DMS114 treated with DMSO at 0.1 percent for 48 hours (cell line): ENCODE measurements at regions not wholly inside any gene's neighbourhood (a gene's known extent, or its start where the extent isn't known, plus 50 kb on each side); places are given as distances from the start of the nearest gene placed in this dataset.
"Not testable (repeated sequence)": the region's sequence is repeated elsewhere in the genome, so short reads cannot be mapped to it uniquely, and the experiment has no call there.

Experiments
- DNase-seq: peaks from one replicate; lab custom pipeline; 2025; ENCODE audit not compliant: unreplicated experiment; lab: John Stamatoyannopoulos, UW

DNA sequence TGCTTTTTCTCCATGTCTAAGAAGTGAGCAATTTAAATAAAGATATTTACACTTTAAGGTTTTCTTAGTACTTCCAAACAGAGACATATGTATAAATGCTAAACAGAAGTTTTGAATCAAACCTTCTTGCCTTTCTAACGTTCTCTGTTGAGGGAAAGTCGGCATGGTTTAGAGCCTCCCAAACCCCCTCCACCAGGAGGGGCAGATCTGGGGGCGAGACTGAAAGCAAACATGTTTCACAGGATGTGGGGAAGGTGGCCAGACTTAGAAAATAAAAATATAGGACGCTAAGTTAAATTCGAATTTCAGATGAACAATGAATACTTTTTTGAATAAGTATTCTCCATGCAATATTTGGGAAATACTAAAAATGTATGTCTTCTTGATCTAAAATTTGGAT is 208.3 kb upstream of the SHH start:
- no peak for DNase-seq

DNA sequence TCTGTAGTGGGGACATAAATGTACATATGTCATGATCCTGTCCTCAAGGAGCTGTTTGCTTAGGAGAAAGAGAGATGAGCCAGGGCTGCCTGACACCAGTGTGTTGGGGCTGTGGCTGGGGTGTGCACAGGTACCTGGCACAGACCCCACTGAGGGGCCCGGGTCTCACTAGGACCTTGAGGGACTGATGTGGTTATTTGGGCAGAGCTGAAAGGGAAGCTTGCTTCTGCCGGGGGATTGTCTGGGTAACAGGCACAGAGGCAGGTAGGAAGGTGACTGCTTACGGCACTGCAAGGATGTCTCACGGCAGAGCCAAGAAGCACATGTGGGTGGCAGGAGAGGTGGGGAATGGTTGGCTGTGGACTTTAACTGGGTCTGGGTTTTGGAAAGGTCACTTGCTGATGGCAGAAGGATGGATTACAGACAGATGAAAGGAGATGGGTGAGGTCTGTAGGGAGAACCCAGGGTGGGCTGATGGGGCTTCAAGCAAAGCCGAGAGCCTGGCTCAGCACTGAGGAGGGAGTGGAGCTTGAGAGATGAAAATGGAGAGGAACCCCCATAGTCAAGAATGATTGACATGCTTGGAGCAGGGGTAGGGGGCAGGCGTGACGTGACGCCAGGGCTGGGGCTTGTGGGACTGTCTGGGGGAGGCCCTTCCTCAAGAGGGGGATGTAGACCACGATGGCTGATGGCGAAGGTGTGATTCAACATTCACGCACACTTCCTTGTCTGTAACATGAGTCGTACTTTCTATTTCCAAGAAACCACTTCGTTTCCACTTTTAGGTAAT is 207.7 kb upstream of the SHH start:
- no peak for DNase-seq

DNA sequence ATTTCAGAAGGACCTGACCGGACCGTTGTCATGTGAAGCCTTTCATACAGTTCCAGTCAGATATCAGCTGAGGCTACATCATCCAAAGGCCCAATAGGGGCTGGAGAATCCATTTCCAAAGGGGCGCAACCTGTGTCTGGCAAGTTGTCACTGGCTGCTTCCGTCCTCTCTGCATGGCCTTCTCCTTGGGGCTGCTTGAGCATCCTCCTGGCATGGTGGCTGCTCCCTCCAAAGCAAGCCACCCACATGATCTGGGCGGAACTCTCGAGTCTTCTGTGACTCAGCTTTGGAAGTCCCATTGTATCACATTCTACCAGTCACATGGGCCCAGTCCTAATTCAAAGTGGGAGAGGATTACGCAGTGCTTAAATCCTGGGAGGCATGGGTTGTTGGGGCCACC is 207.0 kb upstream of the SHH start:
- no peak for DNase-seq

DNA sequence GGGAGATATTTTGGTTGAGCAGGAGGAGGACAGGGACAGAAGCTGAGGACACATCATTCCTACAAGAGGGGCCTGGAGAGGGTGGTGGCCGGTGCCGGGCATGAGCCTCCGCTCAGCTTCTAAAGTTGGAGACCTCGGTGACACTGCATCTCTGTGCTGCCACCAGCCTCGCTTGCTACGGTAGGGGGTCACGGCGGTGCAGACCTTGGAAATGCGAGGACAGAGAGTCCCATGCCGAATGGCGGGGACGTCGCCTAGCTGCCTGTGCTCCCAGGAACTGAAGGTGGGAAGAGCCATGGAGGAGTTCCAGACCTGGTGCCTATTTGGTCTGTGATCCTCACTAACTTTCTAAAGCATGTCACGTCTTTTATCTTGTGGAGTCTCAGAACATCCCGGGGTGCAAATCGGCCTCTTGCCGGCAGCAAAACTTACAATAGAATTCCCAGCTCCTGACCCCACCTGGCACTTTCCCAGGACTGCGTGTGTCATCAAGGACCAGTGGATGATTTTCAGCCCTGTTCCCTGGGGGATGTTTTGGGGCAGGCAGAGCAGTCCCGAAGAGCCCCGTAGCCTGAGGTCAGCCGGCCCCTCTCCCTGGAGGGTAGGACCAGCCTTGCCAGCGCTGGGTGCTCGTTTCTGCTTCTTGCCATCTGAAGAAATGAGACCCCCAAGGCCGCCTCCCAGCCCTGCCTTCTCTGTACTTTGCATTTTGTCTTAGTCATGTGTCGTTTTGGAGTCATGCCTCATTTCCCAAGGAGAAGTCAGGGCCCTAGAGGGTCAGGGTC is 205.8 kb upstream of the SHH start:
- DNase-seq: no peak

DNA sequence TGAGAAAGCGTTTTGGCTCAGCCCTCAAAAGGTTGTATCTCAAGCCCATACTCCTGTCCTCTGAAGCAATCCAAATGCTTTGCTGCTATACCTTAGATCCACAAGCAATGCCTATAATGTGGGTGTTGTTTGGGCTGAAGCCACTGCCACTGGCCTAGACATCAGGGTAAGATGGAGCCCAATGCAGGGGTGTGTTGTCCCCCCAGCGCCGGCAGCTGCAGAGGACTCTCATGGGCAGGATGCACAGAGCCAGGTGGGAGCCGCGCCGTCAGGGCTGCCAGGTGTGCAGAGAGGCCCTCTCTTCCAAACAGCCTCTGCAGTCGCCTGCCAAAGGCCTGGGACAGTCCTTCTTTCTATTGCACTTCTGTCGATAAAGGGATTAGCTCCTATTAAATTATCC is 205.2 kb upstream of the SHH start:
- no peak for DNase-seq

DNA sequence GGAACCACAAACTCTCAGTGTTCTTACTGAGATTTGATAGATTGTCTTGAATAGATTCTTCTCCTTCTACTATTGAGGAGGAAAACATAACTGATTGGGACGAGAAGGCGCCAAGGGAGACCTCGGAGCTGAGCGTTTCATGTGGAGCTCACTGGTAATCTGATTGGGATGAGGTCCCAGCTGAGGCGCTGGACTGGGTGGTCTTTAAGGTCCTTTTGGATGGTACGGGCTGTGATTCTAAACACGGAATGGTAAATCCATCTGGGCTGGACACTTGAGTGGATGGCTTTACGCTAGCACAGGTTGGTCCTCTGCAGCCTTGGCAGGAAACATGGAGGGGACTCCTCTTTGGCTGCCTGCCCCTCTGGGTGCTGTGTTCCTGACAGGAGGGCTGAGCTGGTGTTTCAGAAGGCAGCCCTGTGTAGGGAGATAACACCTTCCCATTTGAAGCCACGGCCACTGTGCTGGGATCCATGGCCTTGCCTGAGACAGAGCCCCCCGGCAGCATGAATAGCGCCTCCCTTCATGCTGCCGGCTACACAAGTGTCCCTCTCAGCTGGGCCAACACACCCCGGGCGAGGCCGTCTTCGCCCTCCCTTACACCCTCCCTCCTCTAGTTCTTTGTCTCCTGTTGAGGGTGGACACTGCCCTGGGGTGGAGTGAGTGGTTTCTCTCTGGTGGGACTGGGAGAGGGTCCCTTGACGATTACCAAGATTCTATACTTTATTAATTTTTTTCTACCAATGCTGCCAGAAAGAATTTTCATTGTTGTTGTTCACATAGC is 203.2 kb upstream of the SHH start:
- no peak for DNase-seq

DNA sequence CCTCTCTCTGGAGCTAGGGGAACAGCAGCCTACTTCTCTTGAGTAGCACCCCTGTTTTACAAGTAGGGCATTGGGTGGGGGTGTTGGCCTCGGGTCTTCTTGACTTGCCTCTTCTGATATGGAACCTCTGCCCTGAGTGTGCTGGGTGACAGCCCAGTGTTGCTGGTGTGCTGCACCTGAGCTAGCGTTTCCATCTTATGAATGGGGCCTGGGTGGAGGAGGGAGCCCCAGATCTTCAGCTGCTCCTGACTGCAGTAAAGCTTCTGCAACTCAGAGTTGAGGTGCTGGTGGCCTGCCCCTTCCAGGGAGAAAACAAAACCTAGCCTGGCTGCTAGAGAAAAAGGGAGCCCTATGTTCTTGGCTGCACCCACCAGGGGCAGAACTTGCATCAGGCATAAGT is 202.5 kb upstream of the SHH start:
- no peak for DNase-seq

DNA sequence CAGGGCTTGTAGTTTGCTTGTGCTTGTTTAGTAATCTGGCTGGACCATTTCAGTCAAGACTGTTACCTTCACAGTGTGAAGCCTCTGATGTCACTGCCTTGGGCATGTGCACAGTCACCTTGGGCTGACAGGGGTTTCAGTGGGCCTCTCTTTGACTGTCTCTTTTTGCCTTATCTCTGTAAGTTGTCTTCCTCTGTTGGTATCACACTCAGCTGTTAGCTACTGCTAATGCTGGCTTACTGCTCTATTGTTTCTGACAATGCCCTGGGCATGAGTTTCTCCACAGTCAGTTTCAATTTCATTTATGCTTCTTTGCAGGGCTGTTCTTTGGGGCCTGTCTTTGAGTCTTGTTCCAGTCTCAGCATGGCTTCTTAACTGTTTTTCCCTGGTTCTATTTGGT is 201.9 kb upstream of the SHH start:
- DNase-seq: no peak

DNA sequence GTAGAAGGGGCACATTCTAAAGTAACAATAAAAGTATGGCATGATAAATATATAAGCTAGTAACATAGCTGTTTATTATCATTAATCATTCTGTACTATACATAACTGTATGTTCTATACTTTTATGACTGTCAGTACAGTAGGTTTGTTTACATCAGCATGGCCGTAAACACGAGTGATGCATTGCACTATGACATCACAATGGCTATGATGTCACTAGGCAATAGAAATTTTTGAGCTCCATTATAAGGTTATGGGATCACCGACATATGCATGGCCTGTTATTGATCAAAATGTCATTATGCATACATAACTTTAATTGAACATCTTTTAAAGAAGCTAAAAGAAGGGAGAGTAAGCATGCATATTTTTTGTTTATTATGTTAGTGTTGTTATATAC is 200.1 kb upstream of the SHH start:
- no peak for DNase-seq

DNA sequence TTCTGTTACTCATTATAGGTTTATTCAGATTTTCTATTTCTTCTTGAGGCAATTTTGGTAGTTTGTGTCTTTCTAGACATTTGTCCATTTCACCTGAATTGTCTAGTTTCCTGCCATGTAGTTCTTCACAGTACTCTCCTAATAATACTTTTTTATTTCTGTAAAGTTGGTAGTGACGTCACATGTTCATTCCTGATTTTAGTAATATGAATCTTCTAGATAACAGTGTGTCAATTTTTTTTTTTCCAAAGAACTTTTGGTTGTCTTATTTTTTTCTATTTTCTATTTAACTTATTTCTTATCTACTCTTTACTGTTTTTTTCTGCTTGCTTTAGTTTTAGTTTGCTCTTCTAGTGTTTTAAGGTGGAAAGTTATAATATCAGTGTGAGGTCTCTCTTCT is 197.3 kb upstream of the SHH start:
- no peak for DNase-seq

DNA sequence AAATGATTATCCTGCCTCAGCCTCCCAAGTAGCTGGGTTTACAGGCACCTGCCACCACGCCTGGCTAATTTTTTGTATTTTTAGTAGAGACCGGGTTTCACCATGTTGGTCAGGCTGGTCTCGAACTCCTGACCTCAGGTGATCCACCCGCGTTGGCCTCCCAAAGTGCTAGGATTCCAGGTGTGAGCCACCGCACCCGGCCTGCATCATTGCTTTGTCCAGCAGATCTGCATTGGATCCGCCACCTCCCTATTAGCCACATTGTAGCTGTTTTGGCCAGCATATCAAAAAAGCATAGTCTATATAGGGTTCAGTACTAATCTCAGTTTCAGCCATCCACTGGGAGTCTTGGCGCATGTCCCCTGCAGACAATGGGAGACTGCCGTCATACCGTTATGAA is 194.6 kb upstream of the SHH start:
- not testable (repeated sequence) for DNase-seq

DNA sequence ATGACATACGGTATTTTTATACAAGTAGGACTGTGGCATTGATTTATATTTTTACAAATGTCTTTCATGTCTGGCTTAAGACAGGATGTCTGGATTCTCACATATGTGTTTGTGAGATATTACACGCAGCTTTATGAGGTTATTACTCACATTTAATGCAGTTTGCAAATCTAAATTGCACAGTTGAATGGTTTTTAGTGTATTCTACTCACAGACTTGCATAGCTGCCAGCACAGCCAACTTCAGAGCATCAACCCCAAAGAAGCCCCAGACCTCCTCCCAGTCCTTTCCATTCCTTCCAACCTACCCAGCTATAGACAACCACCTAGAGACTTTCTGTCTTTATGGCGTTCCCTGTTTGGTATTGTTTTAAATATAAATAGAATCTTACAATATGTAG is 193.8 kb upstream of the SHH start:
- no peak for DNase-seq

DNA sequence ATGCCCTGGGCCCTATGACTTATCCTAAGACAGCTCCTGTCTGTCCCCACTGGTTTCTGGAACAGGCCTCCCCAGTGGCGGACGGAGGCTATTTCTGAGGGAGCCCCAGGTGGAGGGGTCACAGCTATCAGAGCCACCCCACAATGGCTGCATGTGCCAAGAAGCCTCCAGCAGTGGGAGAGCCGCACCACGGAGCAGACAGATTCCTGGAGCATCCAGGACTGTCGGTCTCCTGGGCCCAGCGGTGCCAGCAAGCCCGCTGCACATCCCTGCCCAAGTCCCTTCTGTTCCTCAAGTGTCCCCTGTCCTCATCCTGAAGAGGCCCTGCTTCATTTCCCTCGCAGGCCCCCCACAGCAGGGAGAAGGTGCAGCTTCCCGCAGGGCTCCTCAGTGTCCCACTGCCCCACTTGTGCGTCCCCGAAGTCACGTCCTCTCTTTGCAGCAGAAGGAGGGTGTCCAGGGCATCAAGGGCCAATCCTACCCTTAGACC is 193.0 kb upstream of the SHH start:
- no peak for DNase-seq

DNA sequence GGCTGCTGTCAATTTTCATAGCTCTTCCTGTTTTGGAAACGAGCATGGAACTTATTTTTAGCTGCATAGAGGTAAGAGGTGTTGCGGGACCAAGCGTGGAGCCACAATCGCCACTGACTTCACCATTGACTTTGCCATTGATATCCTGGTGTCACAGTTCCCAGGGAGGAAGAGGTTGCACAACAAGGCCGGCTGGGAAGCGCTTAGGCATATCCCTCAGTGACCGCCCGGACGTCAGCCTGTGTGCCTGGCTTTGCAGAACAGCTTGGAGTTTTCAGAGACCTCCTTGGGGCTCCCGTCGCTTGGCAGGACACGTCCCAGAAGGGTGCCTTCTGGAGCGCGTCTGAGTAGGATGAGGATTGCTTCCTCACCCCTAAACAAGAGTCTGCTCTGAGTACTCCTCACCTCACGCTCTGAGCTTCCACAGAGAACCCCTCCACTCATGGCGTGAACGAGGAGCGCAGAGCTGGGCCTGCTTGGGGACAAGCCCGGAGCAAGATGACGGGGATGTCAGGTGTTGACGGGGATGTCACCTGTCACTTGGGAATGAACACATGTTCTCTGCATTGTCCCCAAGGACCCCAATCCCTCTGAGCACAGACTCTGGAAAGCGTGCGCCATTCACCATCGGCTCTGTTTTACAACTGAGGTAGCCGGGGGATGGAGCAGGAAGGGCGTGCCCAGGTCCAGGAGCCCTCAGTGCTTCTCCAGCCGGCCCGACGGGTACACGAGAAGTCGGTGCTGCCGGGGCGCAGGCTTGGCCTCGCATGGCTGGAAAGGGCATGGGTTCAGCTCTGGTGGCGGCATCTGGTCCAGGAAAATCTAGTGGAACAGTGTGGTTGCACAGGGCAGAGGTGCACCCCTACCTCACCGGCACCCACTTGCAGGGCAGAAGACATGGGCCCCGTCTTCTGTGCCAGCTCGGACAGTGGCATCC is 192.3 kb upstream of the SHH start:
- DNase-seq: no peak

DNA sequence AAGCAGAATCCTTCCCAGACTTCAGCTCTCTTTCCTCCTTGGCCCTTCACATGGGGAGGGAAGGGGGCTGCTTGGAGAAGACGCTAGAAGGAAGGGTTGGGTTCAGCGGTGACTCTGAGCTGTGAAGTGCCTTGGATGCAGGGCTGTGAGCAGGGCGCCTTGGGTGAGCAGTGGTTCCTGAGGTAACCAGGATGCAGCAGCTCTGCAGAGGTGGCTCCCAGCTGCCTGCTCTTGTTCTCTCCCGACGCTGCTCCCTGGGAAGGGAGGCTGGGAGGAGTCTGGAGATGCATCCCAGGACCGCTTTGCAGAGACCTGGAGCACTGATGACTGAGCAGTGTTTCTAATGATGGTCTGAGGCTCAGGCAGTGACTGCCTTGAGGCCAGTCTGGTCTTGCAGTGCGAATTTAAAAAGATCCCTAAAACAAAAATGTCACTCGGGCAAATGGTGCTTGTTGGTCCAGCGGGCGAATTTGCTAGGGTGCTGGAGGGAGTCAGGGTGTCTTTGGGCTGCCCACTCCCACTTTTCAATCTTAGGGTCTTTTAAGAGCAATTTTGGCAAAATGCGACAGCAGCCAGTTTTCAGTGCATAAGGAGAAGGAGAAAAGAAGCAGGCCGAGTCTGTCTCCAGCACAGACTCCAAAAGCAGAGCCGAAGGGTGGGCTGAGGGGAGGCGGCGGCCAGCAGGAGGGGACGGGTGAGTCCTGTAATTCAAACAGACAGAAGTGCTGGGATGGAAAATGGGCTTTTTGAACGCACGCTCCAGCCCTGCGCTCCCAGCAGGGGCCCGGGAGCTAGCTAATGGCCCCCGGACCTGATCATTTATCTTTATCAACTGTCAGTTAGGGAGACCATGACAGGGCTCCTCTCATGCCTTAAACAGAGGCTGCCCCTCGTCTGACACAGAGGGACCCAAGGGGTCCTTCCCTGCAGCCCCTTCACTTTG is 191.2 kb upstream of the SHH start:
- no peak for DNase-seq

DNA sequence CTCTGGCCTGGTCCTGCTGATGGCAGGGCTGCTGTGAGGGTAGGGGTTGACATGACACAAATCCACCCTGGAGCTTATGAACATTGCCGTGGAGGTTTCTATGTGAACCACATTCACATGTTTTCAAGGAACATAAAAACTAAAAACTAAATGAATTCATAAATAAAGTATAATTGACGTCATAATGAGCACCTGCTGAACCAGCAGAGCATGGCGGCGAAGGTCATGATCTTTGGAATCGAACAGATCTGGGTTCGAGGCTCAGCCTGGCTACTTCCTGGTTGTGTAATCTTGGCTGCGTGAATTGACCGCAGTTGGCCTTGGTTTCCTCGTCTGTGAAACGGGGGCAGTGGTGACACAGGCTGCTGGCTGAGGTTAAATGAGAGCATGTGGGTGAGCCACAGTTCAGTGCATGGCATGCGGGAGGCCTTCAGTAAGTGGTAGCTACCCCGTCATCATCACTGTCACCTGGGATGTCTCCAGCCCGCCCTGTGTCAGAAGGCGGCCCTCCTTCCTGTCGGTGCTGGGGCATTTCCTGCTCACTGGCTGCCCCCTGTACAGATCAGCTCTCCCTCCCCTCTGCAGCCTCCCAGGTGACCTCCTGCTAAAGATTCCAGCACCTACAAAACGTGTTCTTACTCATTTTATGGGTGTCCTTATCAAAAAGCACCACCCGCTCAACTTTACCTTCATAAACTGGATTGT is 190.3 kb upstream of the SHH start:
- DNase-seq: no peak

DNA sequence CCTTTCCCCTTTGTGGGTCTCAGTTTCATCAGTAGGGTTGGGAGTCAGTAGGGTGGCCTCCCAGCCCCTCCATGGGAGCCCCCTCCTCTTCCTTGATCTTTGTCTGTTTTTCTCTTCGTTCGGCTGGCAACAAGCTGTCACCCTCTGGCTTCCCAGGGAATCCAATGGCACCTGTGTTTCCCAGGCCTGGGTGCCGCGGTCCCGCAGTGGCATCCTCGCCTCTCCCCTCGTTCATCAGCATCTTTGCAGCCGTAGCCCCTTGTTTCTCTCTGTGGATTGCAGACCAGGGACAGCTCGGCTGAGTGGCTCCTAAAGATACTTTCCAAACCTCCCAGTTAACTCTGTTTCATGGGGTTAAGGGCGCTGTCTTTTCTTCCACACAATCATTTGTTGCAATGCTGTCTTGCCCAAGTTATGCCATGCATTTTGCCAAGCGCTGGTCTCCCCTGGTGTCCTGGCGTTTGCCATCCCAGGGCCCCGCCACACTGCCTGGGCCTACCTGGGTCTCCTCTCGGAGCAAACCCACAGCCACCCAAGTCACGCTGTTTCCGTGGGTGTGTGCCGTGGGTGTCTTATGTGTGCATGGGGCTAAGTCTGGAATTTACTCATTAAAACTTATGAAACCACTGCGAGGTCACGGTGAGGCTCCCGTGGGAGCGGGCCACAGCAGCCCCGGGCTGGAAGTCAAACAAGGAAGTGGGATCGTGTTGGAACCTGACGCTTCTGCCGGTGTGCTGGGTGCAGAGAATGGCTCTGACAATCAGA is 189.4 kb upstream of the SHH start:
- no peak for DNase-seq
